Activated CD4-positive, alpha-beta T cell treated with anti-CD3 and anti-CD28 coated beads, Interleukin-2, amount 50 U/mL, for 24 hours (primary cell): ENCODE measurements at regions not wholly inside any gene's neighbourhood (a gene's known extent, or its start where the extent isn't known, plus 50 kb on each side); places are given as distances from the start of the nearest gene placed in this dataset.

Source experiments
- DNase-seq, 2 donors: peaks; one replicate each; pipeline ENCODE4 v3.0.0-alpha.2; 2020; ENCODE audit warnings: low read depth in 1 of 2, low spot score in 1 of 2

- DNase-seq: no peak
Observed at GRCh38 chr2:172230332-172230888, 127.7 kb upstream of the DLX2 start.

GRCh38 chr2:172230889-172231401 is 128.2 kb upstream of the DLX2 start:
- no peak for DNase-seq

GRCh38 chr2:172231508-172231907 is 128.8 kb upstream of the DLX2 start:
- no peak for DNase-seq

- no peak for DNase-seq
Observed at GRCh38 chr2:172232708-172233396, 130.2 kb upstream of the DLX2 start.

- no peak for DNase-seq
Observed at GRCh38 chr2:172233987-172234715, 131.5 kb upstream of the DLX2 start.

GRCh38 chr2:172234716-172235691 is 132.3 kb upstream of the DLX2 start:
- no peak for DNase-seq

GRCh38 chr2:172239944-172240590 is 137.4 kb upstream of the DLX2 start:
- no peak for DNase-seq

- DNase-seq: no peak
Observed at GRCh38 chr2:172241222-172241621, 138.5 kb upstream of the DLX2 start.

GRCh38 chr2:172242471-172242870 is 139.8 kb upstream of the DLX2 start:
- no peak for DNase-seq

- DNase-seq: no peak
Observed at GRCh38 chr2:172242961-172243360, 140.3 kb upstream of the DLX2 start.

- no peak for DNase-seq
Observed at GRCh38 chr2:172244419-172245130, 141.9 kb upstream of the DLX2 start.

- no peak for DNase-seq
Observed at GRCh38 chr2:172246649-172247048, 143.9 kb upstream of the DLX2 start.

- DNase-seq: no peak
Observed at GRCh38 chr2:172247203-172247602, 144.5 kb upstream of the DLX2 start.

GRCh38 chr2:172248381-172248780 is 145.7 kb upstream of the DLX2 start:
- DNase-seq: no peak

GRCh38 chr2:172248785-172249187 is 146.1 kb upstream of the DLX2 start:
- DNase-seq: no peak

- DNase-seq: no peak
Observed at GRCh38 chr2:172249334-172249733, 146.6 kb upstream of the DLX2 start.

GRCh38 chr2:172249986-172250385 is 147.3 kb upstream of the DLX2 start:
- DNase-seq: no peak

- no peak for DNase-seq
Observed at GRCh38 chr2:172251231-172251630, 148.5 kb upstream of the DLX2 start.

GRCh38 chr2:172252154-172252553 is 149.5 kb upstream of the DLX2 start:
- DNase-seq: no peak
